ENCODE measurements at regions not wholly inside any gene's neighbourhood (a gene's known extent, or its start where the extent isn't known, plus 50 kb on each side); places are given as distances from the start of the nearest gene placed in this dataset.
A peak's percentile ranks its signal among the peaks of the same experiment; 100 is the strongest.

DNA sequence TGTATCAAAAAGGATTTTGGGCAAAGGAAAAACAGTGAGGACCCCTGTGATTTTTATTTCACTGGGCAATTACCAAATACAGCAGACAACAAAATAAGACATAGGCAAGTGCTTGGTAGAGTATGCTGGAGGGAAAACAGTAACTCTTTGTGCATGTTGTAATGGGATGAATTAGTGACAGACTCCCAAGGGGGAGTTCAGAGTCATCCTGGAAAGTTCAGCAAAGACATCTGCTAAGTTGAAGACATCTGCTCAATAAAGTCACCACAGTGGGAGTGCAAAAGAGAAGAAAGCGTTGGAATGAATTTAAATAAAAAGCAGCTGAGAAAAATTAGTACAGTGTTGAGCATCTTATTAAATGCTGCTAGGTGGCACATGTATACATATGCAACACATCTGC, 378.8 kb upstream of the ISX start:
- no peaks in the 10 kb centered on the region for H3K36me3 ChIP-seq

DNA sequence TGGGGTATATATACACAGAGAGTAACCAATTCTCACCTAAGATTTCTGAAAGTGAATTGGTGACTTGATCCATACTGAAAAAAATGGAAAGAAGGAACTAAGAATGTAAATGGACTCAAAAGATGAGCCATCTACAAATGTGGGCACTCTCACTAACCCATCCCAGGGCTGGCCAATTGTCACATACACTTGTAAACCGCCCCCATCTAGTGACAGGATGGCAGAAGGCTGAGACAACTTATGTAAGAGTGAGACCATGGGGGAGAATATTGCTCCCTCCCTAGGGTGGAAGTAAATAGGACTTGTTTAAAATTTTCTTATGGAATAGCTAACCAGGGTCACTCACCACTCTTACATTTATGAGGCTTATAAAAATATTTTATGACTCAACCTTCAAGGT, 377.1 kb upstream of the ISX start:
- no peaks in the 10 kb centered on the region for H3K27me3 ChIP-seq
- H3K4me3 ChIP-seq, result no peak overlapping the region
- H3K9me3 ChIP-seq, result no peaks in the 10 kb centered on the region
- H3K36me3 ChIP-seq, result no peaks in the 10 kb centered on the region
- no peak for DNase-seq (ENCODE audit: extremely low spot score)
- intact Hi-C loops (cut with DNase I), result no loop called here
- WGBS, result 36% methylated on average over 1 of the region's 1 CpG
- H3K27ac ChIP-seq (replicated peaks in 1 of 4), result no peak overlapping the region
- H3K4me1 ChIP-seq, result no peaks in the 10 kb centered on the region
- TF ChIP-seq EP300 (IDR thresholded peaks at IDR 0.05) (no peak), POLR2A (IDR thresholded peaks at IDR 0.05; ENCODE audit: low read depth) (no peak), POLR2AphosphoS5 (IDR thresholded peaks at IDR 0.05) (no peak)
- TF ChIP-seq, protein P1, sequence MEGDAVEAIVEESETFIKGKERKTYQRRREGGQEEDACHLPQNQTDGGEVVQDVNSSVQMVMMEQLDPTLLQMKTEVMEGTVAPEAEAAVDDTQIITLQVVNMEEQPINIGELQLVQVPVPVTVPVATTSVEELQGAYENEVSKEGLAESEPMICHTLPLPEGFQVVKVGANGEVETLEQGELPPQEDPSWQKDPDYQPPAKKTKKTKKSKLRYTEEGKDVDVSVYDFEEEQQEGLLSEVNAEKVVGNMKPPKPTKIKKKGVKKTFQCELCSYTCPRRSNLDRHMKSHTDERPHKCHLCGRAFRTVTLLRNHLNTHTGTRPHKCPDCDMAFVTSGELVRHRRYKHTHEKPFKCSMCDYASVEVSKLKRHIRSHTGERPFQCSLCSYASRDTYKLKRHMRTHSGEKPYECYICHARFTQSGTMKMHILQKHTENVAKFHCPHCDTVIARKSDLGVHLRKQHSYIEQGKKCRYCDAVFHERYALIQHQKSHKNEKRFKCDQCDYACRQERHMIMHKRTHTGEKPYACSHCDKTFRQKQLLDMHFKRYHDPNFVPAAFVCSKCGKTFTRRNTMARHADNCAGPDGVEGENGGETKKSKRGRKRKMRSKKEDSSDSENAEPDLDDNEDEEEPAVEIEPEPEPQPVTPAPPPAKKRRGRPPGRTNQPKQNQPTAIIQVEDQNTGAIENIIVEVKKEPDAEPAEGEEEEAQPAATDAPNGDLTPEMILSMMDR (IDR thresholded peaks at IDR 0.05), result no peak

More for the DNA sequence above, 378.8 kb upstream of the ISX start:
- Histone ChIP-seq H3K27me3 (no peaks in the 10 kb centered on the region), H3K9me3 (no peaks in the 10 kb centered on the region), H3K4me3 (no peak overlapping the region), H3K4me1 (no peaks in the 10 kb centered on the region), H3K27ac (replicated peaks in 1 of 4) (no peak overlapping the region)
- 52% methylated on average over 1 of the region's 1 CpG for WGBS
- TF ChIP-seq, protein P1 (IDR thresholded peaks at IDR 0.05), result no peak
- DNase-seq (ENCODE audit: extremely low spot score), result no peak
- intact Hi-C loops (cut with DNase I), result no loop called here

DNA sequence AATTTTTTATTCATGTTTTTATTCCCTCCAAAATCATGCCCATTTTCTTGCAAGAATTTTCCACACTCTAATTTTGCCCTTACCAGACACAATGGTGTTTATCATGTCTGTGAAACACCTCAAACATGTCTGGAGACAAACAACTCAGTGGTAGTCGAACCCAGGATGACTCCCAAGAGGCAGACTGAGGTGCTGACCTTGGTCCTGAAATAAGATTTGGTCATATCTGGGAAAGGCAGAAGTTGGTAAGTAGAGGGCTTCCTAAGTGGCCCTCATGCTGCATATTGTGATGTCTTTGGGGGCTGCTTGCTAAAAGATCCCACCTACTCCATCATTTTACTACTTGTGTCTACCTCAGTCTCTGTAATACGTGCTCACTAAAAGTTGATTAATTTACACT, 369.4 kb upstream of the ISX start:
- intact Hi-C loops (cut with DNase I), result no loop called here
- H3K4me1 ChIP-seq, result no peaks in the 10 kb centered on the region
- peaks cover 0 to 15% (median 0%) of the 10 kb centered on the region in 4 donors for H3K27me3 ChIP-seq
- no peaks in the 10 kb centered on the region for H3K36me3 ChIP-seq
- H3K27ac ChIP-seq (replicated peaks in 1 of 4), result no peak overlapping the region
- H3K4me3 ChIP-seq, result no peak overlapping the region
- 23% methylated on average over 2 of the region's 2 CpGs for WGBS
- no peaks in the 10 kb centered on the region for H3K9me3 ChIP-seq
- TF ChIP-seq, protein P1 (IDR thresholded peaks at IDR 0.05), result no peak
- TF ChIP-seq EP300 (IDR thresholded peaks at IDR 0.05) (no peak), POLR2A (IDR thresholded peaks at IDR 0.05; ENCODE audit: low read depth) (no peak), POLR2AphosphoS5 (IDR thresholded peaks at IDR 0.05) (no peak)
- peak; percentile 17 for DNase-seq (ENCODE audit: extremely low spot score)

DNA sequence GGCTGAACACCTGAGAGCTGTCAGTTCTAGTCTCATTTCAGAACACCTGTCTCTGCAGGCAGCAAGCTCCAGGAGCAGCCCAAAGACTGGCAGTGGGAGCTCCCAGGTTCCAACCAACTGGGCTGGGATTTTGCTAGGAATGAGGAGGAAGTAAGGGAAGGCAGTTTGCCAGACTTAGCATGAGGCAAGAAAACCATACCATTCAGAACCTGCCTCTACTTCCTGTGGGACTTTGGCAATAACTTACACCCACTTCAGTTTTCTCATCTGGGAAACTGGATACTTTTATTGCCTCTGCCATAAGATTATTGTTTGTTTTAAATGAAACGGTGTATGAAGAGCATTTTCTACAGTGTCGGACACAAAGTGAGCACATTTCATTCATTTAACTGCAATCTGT, 363.7 kb upstream of the ISX start:
- no peak for TF ChIP-seq EP300 (IDR thresholded peaks at IDR 0.05)
- TF ChIP-seq POLR2AphosphoS5 (IDR thresholded peaks at IDR 0.05), result no peak
- TF ChIP-seq, protein P1 (IDR thresholded peaks at IDR 0.05), result no peak
- H3K27ac ChIP-seq (replicated peaks in 1 of 4), result no peak overlapping the region
- WGBS, result 97% methylated on average over 2 of the region's 2 CpGs
- H3K36me3 ChIP-seq, result no peaks in the 10 kb centered on the region
- peaks cover 0 to 14% (median 0%) of the 10 kb centered on the region in 4 donors for H3K27me3 ChIP-seq
- intact Hi-C loops (cut with DNase I), result no loop called here
- no peaks in the 10 kb centered on the region for H3K4me1 ChIP-seq
- DNase-seq (ENCODE audit: extremely low spot score), result peak; percentile 47
- no peak overlapping the region for H3K4me3 ChIP-seq
- H3K9me3 ChIP-seq, result peaks cover 0 to 5% (median 0%) of the 10 kb centered on the region in 4 donors

DNA sequence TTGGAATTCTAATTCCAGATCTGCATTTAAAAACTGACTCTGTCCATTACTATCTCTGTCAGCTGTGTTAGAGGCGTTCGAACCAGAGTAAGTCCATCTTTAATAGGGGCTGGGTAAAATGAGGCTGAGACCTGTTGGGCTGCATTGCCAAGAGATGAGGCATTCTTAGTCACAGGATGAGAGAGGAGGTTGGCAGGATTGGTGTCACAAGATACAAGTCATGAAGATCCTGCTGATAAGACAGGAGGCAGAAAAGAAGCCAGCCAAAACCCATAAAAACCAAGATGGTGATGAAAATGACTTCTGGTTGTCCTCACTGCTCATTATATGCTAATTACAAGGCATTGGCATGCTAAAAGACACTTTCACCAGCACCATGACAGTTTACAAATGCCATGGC, 356.3 kb upstream of the ISX start:
- no peak for TF ChIP-seq EP300 (IDR thresholded peaks at IDR 0.05)
- no peak for TF ChIP-seq POLR2A (IDR thresholded peaks at IDR 0.05; ENCODE audit: low read depth)
- TF ChIP-seq, protein P1 (IDR thresholded peaks at IDR 0.05), result no peak
- TF ChIP-seq POLR2AphosphoS5 (IDR thresholded peaks at IDR 0.05), result no peak
- Histone ChIP-seq H3K36me3 (no peaks in the 10 kb centered on the region), H3K9me3 (no peaks in the 10 kb centered on the region), H3K4me3 (no peak overlapping the region), H3K27me3 (no peaks in the 10 kb centered on the region), H3K27ac (replicated peaks in 1 of 4) (no peak overlapping the region), H3K4me1 (no peaks in the 10 kb centered on the region)
- 89% methylated on average over 2 of the region's 2 CpGs for WGBS
- intact Hi-C loops (cut with DNase I), result no loop called here
- no peak for DNase-seq (ENCODE audit: extremely low spot score)
